GM23248 (cell line): ENCODE measurements at regions not wholly inside any gene's neighbourhood (a gene's known extent, or its start where the extent isn't known, plus 50 kb on each side); places are given as distances from the start of the nearest gene placed in this dataset.

Experiments used
- EZH2 ChIP-seq: fragments of 200-600 bp; sonication (generic); IDR thresholded peaks from 2 replicates; pipeline ENCODE4 v1.6.1; 2018; ENCODE audit warnings: antibody characterized with exemption, mild to moderate bottlenecking; ENCODE audit not compliant: insufficient read depth, poor library complexity, severe bottlenecking
- EZH2phosphoT487 ChIP-seq: fragments of 200-600 bp; sonication (generic); IDR thresholded peaks from 2 replicates; pipeline ENCODE4 v1.6.1; 2018; ENCODE audit warnings: antibody characterized with exemption, moderate library complexity, mild to moderate bottlenecking, low read depth; ENCODE audit not compliant: insufficient read depth

- TF ChIP-seq EZH2phosphoT487 (no peak), EZH2 (no peak)
Measured at GRCh38 chr3:148269816-148270215, 427.9 kb upstream of the AGTR1 start.
